ENCODE measurements at regions not wholly inside any gene's neighbourhood (a gene's known extent, or its start where the extent isn't known, plus 50 kb on each side); places are given as distances from the start of the nearest gene placed in this dataset.

DNA sequence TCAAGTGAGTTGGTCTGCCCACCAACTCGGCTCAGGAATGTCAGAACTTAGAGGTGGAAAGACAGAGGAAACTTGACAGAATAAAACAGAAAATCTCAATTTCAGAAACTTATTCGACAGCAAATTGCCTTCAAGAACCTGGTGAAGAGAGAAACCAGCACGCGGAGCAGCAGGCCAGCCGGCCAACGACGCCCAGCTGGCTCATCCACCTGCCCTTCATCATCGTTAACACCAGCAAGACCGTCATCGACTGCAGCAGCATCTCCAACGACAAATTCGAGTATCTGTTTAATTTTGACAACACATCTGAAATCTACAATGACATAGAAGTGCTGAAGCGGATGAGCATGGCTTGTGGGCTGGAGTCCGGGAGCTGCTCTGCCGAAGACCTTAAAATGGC lies 350.8 kb upstream of the CAMK1G start:
- Mint-ChIP-seq H3K27ac (no peak overlapping the region), H3K4me1 (no peaks in the 10 kb centered on the region), H3K27me3 (ENCODE audit: low read depth in 3 of 3) (peaks cover 2 to 14% (median 8%) of the 10 kb centered on the region in 3 donors), H3K36me3 (no peaks in the 10 kb centered on the region), H3K9me3 (peaks cover 2 to 24% (median 12%) of the 10 kb centered on the region in 7 donors), H3K4me3 (peak overlapping the region in 1 of 2 donors; percentile 9)
- Histone ChIP-seq H3K9me3 (replicated peaks in 1 of 2; ENCODE audit: control insufficient read depth in 1 of 2, insufficient read depth in 1 of 2, low read length in 2 of 2) (peaks cover 6 to 8% of the 10 kb centered on the region in 2 donors), H3K4me3 (replicated peaks in 1 of 3; ENCODE audit: low read depth in 2 of 3, low read length in 3 of 3) (no peak overlapping the region), H3K36me3 (replicated peaks in 1 of 2; ENCODE audit: control insufficient read depth in 1 of 2, insufficient read depth in 2 of 2, low read length in 2 of 2) (no peaks in the 10 kb centered on the region), H3K9ac (ENCODE audit: insufficient read depth, low read length, poor library complexity, severe bottlenecking) (no peak overlapping the region), H3K27ac (ENCODE audit: low read depth in 1 of 2, low read length in 2 of 2) (no peak overlapping the region), H2AFZ (ENCODE audit: insufficient read depth, low read depth, low read length, poor library complexity, severe bottlenecking) (no peak overlapping the region), H3K79me2 (ENCODE audit: insufficient read depth, low read length) (no peaks in the 10 kb centered on the region), H3K27me3 (ENCODE audit: control insufficient read depth in 2 of 2, insufficient read depth in 2 of 2, low read length in 2 of 2) (peaks cover 9 to 12% of the 10 kb centered on the region in 2 donors), H3K4me1 (ENCODE audit: control insufficient read depth in 1 of 2, insufficient read depth in 2 of 2, low read length in 2 of 2) (no peaks in the 10 kb centered on the region), H4K20me1 (ENCODE audit: insufficient read depth, low read length) (no peaks in the 10 kb centered on the region), H3K4me2 (replicated peaks; ENCODE audit: extremely low read depth, low read length, poor library complexity, severe bottlenecking) (no peak overlapping the region)
- no peak for DNase-seq
- intact Hi-C loops (cut with micrococcal nuclease) = no loop called here
- TF ChIP-seq, protein P1, sequence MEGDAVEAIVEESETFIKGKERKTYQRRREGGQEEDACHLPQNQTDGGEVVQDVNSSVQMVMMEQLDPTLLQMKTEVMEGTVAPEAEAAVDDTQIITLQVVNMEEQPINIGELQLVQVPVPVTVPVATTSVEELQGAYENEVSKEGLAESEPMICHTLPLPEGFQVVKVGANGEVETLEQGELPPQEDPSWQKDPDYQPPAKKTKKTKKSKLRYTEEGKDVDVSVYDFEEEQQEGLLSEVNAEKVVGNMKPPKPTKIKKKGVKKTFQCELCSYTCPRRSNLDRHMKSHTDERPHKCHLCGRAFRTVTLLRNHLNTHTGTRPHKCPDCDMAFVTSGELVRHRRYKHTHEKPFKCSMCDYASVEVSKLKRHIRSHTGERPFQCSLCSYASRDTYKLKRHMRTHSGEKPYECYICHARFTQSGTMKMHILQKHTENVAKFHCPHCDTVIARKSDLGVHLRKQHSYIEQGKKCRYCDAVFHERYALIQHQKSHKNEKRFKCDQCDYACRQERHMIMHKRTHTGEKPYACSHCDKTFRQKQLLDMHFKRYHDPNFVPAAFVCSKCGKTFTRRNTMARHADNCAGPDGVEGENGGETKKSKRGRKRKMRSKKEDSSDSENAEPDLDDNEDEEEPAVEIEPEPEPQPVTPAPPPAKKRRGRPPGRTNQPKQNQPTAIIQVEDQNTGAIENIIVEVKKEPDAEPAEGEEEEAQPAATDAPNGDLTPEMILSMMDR (IDR thresholded peaks at IDR 0.05) = no peak
- WGBS (ENCODE audit: insufficient coverage) = 94% methylated on average over 14 of the region's 15 CpGs

DNA sequence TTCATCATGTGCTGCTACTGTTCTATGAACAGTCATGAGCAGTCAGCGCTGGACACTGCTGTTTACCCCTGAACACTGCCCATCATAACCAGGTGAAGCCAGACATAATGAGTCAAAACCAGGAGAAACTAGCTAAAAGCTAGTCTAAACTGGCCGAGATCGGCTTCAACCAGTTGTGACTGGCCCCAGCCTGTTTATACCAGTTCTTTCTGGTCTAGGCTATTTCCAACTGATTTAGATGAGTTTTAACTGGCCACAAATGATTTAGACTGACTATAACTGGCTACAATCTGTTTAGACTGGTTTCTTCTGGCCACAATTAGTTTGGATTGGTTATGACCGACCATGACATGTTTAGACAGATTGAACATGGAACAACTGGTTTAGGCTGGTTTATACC lies 348.3 kb upstream of the CAMK1G start:
- H3K4me3 ChIP-seq (replicated peaks in 1 of 3; ENCODE audit: low read depth in 2 of 3, low read length in 3 of 3) = no peak overlapping the region
- no peak overlapping the region for H3K9ac ChIP-seq (ENCODE audit: insufficient read depth, low read length, poor library complexity, severe bottlenecking)
- TF ChIP-seq, protein P1 (IDR thresholded peaks at IDR 0.05) = no peak
- H3K9me3 ChIP-seq (replicated peaks in 1 of 2; ENCODE audit: control insufficient read depth in 1 of 2, insufficient read depth in 1 of 2, low read length in 2 of 2) = peaks cover 5 to 8% of the 10 kb centered on the region in 2 donors
- Mint-ChIP-seq H3K9me3 (peaks cover 2 to 20% (median 12%) of the 10 kb centered on the region in 7 donors), H3K4me1 (no peaks in the 10 kb centered on the region), H3K36me3 (no peaks in the 10 kb centered on the region), H3K4me3 (no peak overlapping the region), H3K27ac (no peak overlapping the region), H3K27me3 (ENCODE audit: low read depth in 3 of 3) (peaks cover 2 to 14% (median 3%) of the 10 kb centered on the region in 3 donors)
- WGBS (ENCODE audit: insufficient coverage) = 98% methylated on average over 4 of the region's 4 CpGs
- H4K20me1 ChIP-seq (ENCODE audit: insufficient read depth, low read length) = no peaks in the 10 kb centered on the region
- no peaks in the 10 kb centered on the region for H3K36me3 ChIP-seq (replicated peaks in 1 of 2; ENCODE audit: control insufficient read depth in 1 of 2, insufficient read depth in 2 of 2, low read length in 2 of 2)
- H3K4me2 ChIP-seq (replicated peaks; ENCODE audit: extremely low read depth, low read length, poor library complexity, severe bottlenecking) = no peak overlapping the region
- H3K79me2 ChIP-seq (ENCODE audit: insufficient read depth, low read length) = no peaks in the 10 kb centered on the region
- no peaks in the 10 kb centered on the region for H3K4me1 ChIP-seq (ENCODE audit: control insufficient read depth in 1 of 2, insufficient read depth in 2 of 2, low read length in 2 of 2)
- DNase-seq = no peak
- intact Hi-C loops (cut with micrococcal nuclease) = no loop called here
- no peak overlapping the region for H3K27ac ChIP-seq (ENCODE audit: low read depth in 1 of 2, low read length in 2 of 2)
- H2AFZ ChIP-seq (ENCODE audit: insufficient read depth, low read depth, low read length, poor library complexity, severe bottlenecking) = no peak overlapping the region
- H3K27me3 ChIP-seq (ENCODE audit: control insufficient read depth in 2 of 2, insufficient read depth in 2 of 2, low read length in 2 of 2) = peaks cover 7 to 11% of the 10 kb centered on the region in 2 donors
